ENCODE measurements at regions not wholly inside any gene's neighbourhood (a gene's known extent, or its start where the extent isn't known, plus 50 kb on each side); places are given as distances from the start of the nearest gene placed in this dataset.
A peak's percentile ranks its signal among the peaks of the same experiment; 100 is the strongest.

GRCh38 chr7:17130281-17131059, 168.0 kb upstream of the AHR start:
- DNase-seq (ENCODE audit: low read depth): peak; percentile 97

- DNase-seq (ENCODE audit: low read depth): peak; percentile 8
Observed at GRCh38 chr7:17131060-17131345, 167.4 kb upstream of the AHR start.

DNA sequence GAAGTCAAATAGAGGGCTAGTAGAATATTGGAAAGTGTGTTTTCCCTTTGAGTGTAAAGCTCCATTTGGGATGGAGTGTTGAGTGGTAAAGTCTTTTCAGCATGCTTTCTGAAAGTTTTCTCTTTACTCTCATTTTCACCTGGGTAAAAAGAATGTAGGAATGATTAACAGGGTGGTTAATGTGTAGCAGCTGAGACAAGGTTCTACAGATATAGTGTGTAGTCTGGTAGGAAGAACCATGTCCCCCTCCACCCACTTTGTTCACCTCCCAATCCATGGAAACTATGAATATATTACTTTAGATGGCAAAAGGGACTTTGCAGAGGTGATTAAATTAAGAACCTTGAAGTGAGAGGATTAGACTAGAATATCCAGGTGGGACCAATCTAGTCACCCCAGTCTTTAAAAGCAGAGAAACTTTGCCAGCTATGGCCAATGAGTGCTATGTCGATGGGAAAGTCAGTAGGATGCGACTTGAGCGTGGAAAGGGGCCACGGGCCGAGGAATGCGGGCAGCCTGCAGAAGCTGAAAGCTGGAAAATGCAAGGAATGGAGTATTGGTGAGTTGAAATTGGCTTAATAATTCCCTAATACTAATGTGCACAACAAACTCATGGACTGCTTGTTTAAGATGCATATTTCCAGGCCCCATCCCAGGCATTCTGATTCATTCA, 166.3 kb upstream of the AHR start:
- DNase-seq (ENCODE audit: low read depth): no peak

GRCh38 chr7:17132726-17133125, 165.7 kb upstream of the AHR start:
- no peak for DNase-seq (ENCODE audit: low read depth)

- no peak for DNase-seq (ENCODE audit: low read depth)
Observed at GRCh38 chr7:17133977-17134376, 164.5 kb upstream of the AHR start.

DNA sequence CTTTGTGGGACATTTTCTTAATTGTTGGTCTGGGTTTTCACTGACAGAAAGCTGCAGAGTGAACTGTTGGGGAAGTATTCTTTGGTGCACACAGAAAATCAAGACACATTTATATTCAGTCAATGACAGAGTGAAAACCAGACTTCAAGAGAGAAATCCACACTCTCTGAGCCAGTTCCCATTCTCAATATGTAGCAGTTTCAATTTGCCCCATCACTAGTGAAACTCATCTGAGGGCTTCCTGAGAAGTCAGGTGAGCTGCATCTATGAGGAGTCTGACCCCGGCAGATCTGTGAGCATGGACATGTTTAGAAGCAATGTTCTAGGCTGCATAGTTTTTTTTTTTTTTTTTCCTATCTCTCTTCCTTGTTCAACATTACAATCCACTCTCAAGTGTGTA, 163.7 kb upstream of the AHR start:
- no peak for DNase-seq (ENCODE audit: low read depth)

GRCh38 chr7:17136126-17136525, 162.3 kb upstream of the AHR start:
- DNase-seq (ENCODE audit: low read depth): no peak

DNA sequence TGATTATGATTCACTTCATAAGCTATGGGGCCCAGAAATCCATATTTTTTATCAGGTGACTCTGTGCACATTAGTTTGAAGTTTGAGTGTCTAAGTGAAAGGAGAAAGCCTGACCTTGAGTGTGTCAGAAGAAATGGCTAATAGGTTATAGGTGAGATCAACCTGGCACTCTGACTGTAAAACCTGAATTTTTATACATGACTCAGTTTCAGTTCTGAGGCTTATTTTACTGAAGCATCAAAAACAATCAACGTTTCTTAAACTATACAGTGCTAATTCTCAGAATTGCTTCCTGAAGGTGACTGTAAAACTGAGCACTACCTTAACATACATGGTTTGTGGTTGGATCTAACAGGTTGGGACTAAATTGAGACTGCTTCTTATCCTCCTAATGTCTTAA, 159.4 kb upstream of the AHR start:
- no peak for DNase-seq (ENCODE audit: low read depth)

GRCh38 chr7:17140406-17140805, 158.0 kb upstream of the AHR start:
- DNase-seq (ENCODE audit: low read depth): no peak

- DNase-seq (ENCODE audit: low read depth): peak; percentile 42
Observed at GRCh38 chr7:17142831-17143541, 155.5 kb upstream of the AHR start.

DNA sequence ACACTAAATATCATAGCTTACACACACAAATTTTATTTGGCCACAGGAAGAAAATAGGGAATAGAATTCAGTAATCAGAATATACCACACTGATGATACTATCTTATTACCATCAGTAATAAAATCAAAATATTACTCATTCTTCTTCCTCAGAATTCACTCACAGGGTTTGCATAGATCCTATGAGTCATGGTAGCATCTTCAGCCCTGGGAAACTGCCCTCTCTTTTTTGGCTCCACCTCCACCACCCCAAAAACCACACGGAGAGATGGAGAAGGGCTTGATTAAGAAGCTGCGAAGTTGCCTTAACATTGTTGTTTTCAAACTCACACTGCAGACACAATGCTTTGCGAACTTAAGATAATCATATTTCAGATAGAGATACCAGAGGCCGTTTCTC, 154.1 kb upstream of the AHR start:
- DNase-seq (ENCODE audit: low read depth): peak; percentile 77

DNA sequence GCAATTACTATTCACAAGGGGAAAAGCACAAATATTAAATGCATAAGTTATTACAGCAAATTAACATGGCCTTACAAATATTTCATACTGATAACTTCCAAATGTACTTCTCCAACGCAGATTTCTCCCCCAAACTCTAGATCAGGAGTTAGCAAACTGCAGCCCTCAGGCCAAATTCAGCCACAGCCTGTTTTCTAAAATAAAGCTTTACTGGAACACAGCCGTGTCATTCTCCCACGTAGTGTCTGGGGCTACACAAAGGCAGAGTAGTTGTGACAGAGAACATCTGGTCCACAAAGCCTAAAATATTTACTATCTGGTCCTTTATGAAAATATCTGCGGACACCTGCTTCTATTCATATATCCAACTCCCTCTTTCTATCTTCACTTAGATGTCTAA, 151.8 kb upstream of the AHR start:
- no peak for DNase-seq (ENCODE audit: low read depth)

DNA sequence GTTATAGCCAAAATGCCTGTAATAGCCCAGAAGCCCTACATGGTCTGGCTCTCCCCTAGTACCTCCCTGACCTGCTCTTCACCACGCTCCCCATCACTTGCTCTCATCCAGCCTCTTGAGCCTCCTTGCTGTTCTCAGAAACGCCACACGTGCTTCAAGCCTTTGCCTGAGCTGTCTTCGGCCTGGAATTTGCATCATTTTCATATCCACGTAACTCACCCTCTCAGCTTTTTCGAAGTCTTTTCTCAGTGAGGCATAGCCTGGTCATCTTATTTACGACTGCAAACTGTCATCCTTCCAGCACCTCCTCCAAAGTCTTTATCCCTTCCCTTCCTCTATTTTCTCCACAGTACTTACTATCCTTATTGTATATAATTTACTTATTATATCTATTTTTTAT, 151.0 kb upstream of the AHR start:
- no peak for DNase-seq (ENCODE audit: low read depth)

GRCh38 chr7:17150018-17150417, 148.4 kb upstream of the AHR start:
- DNase-seq (ENCODE audit: low read depth): no peak

DNA sequence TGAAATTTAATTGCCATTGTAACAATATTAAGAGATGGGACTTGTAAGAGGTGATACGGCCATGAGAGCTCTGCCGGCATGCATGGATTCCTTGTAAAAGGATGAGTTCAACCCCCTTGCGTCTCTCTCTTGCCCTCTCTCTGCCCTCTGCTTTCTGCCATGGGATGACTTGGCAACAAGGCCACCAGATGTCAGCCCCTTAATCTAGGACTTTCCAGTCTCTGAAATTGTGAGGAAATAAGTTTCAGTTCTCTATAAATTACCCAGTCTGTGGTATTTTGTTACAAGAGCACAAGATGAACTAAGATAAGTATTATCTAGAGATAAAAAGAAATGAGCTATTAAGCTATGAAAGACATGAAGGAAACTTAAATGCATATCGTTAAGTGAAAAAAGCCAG, 145.7 kb upstream of the AHR start:
- no peak for DNase-seq (ENCODE audit: low read depth)

GRCh38 chr7:17153536-17153935, 144.9 kb upstream of the AHR start:
- DNase-seq (ENCODE audit: low read depth): peak; percentile 17

DNA sequence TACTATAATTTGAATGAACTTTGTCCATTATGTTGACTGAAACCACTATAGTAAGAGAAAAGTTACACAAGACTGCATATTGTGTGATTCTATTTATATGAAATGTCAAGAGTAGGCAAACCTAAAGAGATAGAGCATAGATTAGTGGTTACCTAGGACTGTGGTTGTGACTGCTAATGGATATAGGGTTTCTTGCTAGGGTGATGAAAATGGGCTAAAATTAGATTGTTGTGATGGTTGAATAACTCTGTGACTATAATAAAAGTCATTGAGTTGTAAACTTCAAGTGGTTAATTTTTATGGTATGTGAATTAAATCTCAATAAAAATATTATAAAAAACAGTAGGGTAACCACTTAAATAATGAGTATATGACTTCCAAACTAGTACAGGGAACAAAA, 142.9 kb upstream of the AHR start:
- DNase-seq (ENCODE audit: low read depth): no peak

GRCh38 chr7:17158261-17158660, 140.2 kb upstream of the AHR start:
- no peak for DNase-seq (ENCODE audit: low read depth)

DNA sequence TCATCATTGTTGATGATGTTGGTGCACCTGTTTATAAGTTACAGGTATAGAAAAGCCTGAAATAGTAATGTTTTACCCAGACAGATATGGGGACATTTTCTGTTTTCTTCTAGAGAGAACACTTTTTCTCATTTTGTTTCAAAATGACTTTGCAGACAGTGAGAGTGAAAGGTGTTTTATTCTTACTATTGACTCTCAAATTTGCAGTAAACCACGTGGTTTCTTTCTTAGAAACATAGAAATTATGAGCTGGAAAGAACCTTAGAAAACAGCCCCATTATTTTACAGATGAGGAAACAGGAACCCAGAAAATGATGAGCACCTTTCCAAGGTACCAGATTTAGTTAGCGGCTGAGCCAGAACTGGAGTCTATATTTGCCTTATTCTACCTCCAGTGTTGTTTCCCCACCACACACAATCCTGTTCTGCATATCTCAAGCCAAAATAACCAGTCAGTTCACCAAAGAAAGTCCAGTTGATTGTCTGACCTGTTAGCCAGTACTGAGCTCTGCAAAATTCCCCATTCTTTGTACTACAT, 138.9 kb upstream of the AHR start:
- no peak for DNase-seq (ENCODE audit: low read depth)

GRCh38 chr7:17166824-17167379, 131.6 kb upstream of the AHR start:
- no peak for DNase-seq (ENCODE audit: low read depth)

- DNase-seq (ENCODE audit: low read depth): no peak
Observed at GRCh38 chr7:17168416-17168815, 130.0 kb upstream of the AHR start.

DNA sequence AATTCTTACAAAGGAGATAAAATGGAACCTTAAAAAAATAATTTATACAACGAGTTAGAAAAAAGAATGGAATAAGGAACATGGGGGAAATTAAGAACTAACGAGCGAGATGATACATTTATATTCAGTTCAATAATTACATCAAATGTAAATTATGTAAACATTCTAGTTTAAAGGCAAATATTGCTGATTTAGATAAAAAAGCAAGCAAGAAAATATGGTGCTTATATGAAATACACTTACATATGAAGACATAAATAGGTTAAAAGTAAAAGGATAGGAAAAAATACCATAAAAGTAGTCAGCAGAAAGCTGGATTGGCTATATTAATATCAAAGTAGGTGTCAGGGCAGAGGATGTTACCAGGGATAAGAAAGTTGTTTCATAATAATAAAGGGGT, 127.0 kb upstream of the AHR start:
- no peak for DNase-seq (ENCODE audit: low read depth)
